GM18508 (cell line): ENCODE measurements at regions not wholly inside any gene's neighbourhood (a gene's known extent, or its start where the extent isn't known, plus 50 kb on each side); places are given as distances from the start of the nearest gene placed in this dataset.

Experiments used
- ATAC-seq: cut with Tn5 transposase; IDR thresholded peaks from one replicate; pipeline ENCODE4 v1.9.1; 2021; ENCODE audit warnings: moderate number of reproducible peaks; ENCODE audit not compliant: insufficient read depth, unreplicated experiment

DNA sequence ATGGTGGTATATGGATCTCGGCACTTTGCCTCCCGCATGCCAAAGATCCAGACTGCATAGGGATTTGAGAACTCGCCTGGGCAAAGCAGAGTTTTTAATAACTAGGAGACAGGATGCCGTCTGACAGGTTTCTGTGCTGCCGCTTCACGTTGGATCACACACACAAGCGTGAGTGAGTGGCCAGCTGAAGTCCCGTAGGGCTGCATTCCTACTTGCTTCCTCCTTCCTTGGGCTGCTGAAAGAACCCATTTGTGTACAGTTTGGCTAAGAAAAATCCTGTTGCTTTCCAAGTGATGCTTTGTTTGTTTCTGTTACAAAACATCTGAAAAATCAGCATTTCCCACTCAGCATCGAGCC lies 604.3 kb upstream of the CFAP20DC start:
- ATAC-seq = no peak

DNA sequence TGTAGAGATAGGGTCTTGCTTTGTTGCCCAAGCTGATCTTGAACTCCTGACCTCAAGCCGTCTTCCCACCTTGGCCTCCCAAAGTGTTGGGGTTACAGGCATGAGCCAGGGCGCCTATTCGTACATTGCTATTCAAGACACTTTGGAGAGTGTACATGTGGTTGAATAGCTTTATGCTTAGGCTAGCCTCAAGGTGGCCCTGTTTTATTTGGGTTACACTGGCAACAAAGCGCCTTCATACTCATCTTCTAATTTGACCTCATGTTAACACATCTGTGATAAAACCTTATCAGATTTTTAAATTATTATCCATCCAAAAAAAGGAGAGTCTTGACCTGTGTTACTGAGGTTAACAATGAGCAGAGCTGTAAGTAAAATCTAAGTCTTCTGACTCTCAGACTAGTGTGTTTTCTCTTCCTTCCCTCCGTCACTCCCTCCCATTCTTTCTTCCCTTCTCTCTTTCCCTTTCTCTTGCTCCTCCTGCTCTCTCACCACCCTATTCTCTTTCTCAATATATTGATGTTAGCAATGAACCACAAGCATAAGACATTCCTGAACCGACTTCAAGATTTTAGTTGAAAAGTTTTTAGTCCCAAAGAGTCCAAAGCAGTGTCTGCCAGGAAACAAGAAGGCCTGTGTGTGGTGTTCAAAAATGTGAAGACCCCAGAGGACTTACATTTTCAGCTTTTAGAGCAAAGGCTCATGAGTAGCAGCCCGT lies 603.7 kb upstream of the CFAP20DC start:
- ATAC-seq = no peak

DNA sequence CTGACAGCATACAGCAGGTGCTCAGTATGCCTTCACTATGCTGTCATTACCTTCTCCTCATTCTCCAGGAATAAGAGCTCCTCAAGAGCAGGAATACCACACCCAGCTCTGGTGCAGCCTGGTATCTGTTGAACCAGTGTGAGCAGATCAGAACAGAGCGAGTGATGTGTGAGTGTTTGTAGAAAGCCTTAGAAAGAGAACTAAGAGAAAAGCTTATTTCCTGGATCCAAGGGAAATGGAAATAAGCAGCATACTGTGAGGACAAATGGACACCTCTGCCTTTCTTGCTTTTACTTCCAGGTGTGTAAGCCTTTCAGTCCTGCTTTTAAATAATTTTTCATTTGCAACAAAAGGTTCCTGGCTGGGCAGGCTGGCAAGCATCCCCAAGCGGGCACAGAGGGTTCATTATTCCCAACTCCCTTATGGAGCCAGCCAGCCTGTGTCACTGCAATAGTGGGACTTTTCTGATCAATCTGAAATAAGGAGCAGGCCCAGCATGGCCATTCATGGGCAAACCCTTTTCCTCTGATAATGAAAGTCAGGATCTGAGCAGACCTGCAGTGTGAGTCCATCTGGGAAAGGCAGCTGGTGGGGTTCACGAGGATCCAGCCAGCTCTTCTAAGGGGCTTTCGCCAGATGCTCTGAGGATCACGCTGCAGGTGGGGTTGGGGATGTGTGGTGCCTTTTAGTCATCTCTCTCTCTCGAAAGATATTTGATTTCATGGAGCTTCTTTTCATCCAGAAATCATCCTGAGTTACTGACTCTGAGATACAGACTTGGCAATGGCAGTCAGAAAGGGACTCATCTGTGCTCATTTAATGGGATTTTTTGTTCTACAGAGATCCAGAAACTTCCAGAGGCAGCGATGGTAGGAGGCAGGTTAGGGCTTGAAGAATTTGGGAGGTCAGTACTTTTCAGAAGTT lies 594.9 kb upstream of the CFAP20DC start:
- no peak for ATAC-seq

DNA sequence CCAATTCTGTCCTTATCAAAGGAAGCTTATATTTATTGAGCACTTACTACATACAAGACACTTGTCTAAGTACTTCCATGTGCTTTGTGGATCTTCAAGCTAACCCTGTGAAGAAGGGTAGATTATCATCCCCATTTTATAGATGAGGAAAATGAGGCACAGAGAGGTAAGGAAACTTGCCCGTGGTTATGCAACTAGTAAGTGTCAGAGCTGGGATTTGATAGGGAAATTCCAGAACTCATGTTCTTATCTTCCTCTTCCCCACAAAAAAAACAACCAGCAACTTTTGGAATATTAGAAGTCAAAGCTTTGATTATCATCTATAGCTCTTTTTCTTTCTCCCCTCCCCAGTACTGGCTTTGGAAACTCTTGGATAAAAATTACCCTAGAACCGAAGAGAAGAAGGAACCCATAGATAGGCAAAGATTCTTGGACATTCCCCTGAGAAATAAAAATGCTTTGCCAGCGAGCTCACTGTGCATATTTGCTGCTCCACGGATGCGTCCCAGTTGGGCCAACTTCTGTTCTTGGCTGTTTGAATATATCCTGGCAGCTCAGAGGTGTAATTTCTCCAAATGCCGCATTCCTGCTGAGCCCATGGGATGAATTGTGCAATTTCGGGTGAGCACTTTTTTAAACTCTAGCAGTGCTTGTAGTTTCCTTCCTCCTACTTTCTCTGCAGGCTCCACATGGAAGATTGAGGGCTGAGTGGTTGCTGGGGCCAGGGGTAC lies 591.5 kb upstream of the CFAP20DC start:
- ATAC-seq = no peak

DNA sequence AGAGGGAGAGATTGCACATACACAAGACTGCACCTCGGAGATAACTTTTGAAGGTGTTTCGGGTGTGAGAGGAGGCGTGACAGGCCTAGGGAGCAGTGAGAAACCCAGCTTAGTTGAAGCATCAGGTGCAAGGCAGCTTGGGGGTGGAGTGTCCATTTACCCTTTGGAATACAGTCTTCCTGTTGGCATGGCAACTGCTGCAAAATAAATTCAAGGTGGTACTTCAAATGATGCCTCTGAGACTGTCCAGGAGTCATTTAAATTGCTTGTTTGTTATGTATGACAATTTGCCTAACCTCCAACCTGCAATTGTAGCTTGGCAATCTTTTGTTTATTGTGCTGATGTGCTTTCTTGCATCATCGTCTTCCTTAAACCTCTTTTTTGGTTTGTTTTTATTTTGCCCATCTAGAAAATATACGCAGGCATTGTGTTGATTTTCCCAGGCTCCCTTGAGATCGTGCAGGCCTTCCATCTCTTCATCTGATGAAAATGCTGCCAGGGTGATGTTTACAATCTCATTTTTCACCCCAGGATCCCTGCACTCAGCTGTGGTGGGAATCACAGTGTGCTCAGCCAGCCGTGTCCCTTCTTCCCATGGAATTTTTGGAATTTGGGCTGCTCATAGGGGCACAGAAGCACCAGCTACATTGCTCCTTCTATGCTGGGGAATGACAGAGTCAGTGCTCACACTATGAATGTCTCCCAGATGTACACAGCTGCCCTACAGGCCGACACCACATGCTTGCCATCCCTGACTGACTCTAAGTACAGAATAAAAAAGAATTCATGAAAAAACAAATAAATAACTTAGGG lies 583.1 kb upstream of the CFAP20DC start:
- ATAC-seq = no peak

DNA sequence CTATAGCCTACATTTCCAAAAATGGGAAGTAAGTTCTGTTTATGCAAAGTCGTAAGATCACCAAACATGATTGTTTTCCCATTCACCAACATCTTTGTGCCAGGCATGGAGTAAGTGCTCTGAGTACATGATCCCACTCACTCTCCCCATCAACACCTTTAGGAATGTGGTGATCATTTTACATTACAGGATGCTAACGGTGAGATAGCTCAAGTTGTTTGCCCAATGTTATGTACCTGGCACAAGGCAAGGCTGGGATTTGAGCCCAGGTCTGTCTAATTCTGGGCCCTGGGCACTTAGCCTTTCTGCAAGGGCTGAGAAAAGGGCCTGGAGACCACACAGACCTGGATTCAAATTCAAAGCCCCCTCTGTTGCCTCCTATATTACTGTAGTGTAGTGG lies 581.7 kb upstream of the CFAP20DC start:
- no peak for ATAC-seq

DNA sequence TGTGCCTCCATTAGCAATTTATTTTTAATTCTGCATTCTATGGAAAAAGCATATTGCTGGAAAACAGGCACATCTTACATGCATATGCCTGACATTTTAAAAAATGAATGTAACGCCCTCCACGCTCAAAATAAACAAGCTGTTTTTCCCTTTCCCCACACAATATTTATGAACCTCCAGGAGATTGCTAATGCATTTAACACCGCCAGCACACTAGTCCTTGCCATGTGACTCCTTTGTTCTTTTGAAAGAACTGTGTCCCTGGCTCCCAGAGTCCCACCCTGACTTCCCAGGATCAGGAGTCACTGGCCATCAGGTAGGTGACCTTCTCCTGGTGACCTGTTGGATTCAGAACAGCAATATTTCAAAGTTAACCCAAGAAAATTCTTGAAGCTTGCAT lies 571.2 kb upstream of the CFAP20DC start:
- ATAC-seq = no peak

DNA sequence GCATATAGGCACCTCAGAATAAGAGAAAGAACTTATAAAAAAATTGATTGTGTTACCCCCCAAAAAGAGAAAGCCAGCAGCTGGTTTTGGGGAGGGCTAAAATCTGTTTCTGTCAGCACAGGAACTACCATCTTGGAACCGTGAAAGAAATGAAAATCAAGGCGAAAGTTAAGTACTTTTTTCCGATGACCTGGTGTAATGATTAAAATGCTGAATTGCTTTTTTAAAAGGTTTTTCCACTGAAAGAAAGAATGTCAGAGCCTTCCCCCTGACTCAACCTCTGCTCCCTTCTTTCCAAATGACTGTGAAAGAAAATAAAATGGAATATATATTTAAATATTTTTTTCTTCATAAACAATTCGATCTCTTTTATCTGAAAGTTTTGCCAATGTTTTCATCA lies 570.5 kb upstream of the CFAP20DC start:
- no peak for ATAC-seq

DNA sequence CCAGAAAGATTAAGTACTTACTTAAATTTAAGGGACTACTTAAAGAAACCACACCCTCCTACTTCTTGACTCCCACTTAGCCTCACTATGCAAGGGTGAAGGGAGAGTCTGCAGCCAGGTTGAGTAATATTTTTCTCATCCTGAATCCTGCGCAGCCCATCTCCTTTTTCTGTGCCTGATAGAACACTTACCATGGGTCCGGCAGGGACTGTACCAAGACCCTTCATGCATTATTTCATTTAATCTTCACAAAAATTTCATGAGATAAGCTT lies 562.6 kb upstream of the CFAP20DC start:
- no peak for ATAC-seq

DNA sequence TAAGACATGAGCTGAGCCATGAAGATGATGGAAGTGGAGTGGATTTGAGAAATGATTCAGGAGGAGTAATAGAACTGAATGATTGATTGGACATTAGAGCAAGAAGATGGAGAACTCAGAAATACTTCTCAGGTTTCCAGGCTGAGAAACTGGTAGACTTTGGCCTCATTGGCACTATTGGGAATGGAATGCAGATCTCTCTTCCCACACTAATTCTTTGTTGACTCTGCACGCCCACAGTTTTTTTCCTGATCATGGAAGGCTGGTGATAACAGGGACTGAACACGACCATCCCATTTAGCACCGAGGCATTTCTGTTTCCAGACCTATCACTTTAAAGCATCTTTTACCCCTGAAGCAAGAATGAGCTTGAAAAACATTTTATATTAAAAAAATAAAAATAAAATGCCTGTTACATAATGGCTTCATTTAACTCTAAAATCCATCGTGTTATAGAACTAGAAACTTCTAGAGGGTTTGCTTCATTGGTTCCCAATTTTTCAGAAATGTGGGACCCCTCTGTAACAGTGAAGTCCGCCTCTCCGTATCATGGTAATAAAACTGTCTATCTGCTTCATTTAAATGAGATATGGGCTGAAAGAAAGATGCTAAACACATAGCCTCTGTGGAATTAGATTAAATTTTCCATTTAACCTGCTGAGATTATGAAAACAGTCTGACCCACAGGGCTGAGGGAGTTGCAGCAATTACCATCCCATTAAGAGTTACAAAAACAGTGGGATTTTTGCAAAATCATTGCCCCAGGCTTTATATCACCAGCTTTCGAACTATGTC lies 562.0 kb upstream of the CFAP20DC start:
- ATAC-seq = no peak

DNA sequence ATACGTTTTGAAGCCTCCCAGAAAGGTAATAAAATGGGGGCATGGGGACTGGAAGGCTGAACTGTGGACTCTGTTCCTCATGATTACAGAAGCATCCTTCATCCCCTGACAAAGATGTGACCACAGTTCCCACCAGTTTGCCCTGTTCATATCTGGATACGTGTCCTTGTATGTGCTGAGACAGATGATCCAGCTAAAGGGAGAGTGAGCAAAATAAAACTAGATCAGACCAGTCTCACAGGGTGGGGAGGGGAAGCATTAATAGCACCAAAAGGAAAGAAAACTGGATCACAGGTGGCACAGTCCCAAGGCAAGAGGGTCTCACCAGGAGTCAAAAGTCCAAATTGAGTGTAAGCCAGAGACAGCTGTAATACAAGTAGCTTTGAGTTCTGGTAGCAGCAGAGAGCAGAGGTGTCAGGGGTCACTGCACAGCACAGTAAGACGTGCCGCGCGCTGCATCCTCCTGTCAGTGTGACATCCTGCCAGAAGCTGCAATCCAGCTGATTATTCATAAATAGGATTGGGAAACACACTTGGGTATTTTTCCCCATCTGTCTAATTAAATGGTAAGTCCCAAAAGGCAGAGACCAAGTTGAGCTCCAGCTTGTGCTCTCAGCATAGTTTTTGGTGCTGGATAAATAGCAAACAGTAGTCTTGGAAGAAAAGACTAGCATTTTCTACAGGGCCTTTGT lies 560.0 kb upstream of the CFAP20DC start:
- no peak for ATAC-seq

DNA sequence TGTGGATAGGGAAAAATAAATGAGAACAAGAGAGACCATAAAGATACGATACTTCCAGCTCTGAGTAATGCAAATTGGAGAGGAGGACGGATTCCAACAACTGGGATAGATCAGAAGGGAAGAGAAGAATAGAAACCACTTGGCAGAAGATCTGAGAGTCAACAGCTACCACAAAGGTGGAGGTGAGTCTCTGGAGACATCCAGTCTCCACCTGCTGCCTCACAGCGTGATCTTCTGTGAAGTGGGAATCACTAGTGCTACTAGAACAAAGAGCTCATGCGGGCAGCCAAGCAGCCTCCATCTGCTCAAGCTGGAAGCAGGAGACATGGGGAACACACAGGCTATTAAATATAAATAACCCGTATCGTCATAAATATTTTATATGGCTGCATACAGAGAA lies 558.5 kb upstream of the CFAP20DC start:
- no peak for ATAC-seq

DNA sequence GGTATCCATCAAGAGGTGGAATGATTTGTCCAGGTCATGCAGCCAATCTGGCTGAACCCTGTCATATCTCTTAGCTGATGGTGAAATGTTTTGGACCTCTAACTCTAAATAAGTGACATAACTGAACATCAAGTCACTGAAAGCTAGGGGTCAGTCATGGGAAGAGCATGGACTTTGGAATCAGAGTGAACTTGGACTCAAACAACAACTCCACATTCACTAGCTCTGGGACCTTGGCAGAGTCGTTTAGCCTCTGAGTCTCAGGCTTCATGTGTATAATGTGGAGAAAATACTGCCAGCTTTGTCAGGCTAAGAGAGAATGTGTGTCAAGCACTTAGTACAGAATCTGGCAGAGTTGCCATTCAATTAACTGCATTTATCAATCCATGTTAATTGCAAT lies 557.8 kb upstream of the CFAP20DC start:
- no peak for ATAC-seq

DNA sequence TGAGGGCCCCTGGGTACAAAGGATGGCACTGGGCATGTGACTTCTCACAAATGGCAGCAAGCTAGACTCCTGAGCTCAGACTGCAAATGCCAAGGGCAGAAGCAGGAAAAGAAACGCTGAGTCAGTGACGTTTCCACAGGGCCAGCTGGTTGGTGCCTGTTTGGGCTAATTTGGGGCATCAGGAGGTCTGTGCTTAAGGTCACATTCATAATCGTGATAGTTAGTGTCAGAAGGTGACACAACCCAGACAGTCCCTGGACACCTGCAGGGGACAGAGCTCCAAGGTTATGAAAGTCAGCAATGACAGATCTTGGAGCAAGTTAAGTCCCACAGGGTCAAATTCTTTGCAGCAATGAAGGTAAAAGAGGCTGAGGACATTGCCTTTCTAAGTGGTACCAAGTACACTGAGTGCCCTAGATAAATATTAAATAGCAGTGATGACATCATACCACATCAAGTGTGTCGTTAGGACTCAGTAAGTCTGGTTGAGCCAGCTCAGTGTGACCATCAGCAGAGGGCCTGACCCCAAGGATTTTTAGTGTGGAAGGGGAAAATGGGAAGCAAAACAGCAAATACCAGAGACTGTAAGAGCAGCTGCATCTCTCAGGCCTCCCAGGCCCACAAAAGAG lies 556.9 kb upstream of the CFAP20DC start:
- ATAC-seq = no peak

DNA sequence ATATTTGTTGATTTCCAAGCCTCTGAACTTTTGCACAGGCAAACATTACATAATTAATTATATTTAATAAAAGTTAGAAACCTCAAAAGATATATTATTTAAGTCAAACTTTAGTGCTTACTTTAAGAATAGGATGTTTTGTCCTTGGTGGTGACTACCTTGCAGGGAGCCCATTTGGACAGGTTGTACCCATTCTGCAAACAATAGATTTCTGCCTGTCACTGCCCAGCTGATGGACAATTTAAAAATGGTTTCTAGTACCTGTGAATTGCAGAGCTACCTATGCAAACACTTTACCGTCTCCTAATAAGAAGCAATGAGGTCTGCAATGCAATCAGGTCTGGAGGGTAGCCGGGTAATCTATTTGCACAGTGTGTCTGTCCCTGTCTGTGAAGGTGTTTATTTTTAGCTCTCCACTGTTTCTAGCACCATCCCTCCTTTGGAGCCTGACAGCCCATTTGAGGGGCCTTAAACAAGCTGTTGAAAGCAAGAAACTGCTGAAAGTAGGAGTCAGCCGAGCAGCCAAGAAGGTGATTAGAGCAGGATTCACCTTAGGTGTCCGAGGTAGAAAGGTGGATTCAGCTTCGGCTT lies 556.2 kb upstream of the CFAP20DC start:
- no peak for ATAC-seq

DNA sequence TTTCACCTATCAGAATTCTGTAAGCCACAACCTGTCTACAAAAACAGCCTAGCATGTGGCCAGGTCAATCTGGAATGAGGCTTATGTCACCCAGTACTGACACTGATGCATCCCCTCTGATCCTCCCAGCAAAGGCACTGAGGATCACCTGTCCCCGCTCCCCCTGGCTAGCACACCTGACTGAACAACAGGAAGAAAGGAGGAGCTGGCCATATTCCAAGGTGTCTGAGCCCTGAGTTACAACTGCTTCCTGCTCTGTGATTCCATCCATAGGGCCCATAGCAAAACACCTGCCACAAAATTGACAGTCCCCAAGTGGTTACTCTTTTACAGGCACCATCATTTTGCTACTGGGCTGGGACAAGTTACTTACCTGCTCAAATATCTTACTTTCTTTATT lies 555.5 kb upstream of the CFAP20DC start:
- no peak for ATAC-seq

DNA sequence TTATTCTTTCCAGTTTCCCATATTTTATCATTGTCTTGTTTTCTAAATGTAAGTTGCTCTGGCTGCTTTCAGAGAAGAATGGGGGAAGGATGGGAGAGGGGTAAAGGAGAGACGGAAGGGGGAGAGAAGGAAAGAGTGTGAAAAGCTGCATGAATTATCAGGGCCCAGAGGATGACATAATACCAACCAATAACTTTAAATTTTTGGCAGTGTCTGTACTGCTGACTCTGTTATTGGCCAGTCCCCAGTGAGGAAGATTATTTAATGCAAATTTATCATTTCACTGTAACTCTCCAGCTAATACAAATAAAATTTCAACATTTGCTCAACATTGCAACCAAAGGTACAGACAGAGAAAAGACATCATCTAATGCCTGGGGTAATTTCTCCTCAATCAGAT lies 551.7 kb upstream of the CFAP20DC start:
- no peak for ATAC-seq

DNA sequence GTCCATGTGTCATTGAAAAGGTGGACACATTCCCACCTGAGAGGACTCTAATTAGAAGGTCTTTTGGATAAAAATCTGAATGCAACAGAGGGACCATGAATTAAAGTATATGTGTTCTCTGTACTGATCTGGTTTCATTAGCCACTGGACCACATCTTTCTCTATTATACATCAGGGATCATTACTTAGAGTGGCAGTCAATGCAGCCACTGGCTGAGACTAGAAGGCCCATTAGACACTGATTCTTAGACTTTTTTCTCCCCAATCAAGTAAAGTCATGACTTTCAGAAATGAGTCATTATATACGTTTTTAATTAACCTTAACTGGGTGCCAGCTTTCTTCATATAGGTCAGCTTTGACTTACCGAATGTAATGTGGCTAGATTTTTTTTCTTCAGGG lies 550.8 kb upstream of the CFAP20DC start:
- no peak for ATAC-seq
